OCI-LY3 (cell line): ENCODE measurements at regions not wholly inside any gene's neighbourhood (a gene's known extent, or its start where the extent isn't known, plus 50 kb on each side); places are given as distances from the start of the nearest gene placed in this dataset.

ENCODE experiments used
- H2AFZ ChIP-seq: fragments of 200-600, 300-600 bp; shearing (Covaris generic); 2 replicates; pipeline ENCODE4 v1.6.0; 2014; ENCODE audit warnings: antibody characterized with exemption, low read depth, low read length
- H3K27ac ChIP-seq: fragments of 200-600, 300-600 bp; sonication (generic); 2 replicates; pipeline ENCODE4 v1.5.1; 2014; ENCODE audit warnings: mild to moderate bottlenecking, low read length, moderate library complexity, mixed read lengths
- H3K27me3 ChIP-seq: fragments of 200-600, 300-600 bp; sonication (generic); 2 replicates; pipeline ENCODE4 v1.6.1; 2014; ENCODE audit warnings: low read depth, low read length, mixed read lengths
- H3K36me3 ChIP-seq: fragments of 200-600, 300-600 bp; sonication (generic); replicated peaks from 2 replicates; pipeline ENCODE3; 2014; ENCODE audit warnings: low read depth, low read length, mixed read lengths
- H3K4me1 ChIP-seq: fragments of 300-600, 200-600 bp; sonication (generic); 2 replicates; pipeline ENCODE4 v1.6.1; 2014; ENCODE audit warnings: low read length, mixed read lengths
- H3K4me2 ChIP-seq: fragments of 200-600, 300-600 bp; sonication (generic); 2 replicates; pipeline ENCODE4 v1.6.1; 2014; ENCODE audit warnings: low read length, mixed read lengths
- H3K4me3 ChIP-seq: fragments of 300-600, 200-600 bp; sonication (generic); 2 replicates; pipeline ENCODE4 v1.5.1; 2014; ENCODE audit warnings: antibody characterized with exemption, mild to moderate bottlenecking, low read length, moderate library complexity
- H3K79me2 ChIP-seq: fragments of 300-600, 200-600 bp; shearing (Covaris generic); 2 replicates; pipeline ENCODE4 v1.6.1; 2014; ENCODE audit warnings: mild to moderate bottlenecking, low read length, mixed read lengths
- H3K9ac ChIP-seq: fragments of 300-600, 200-600 bp; shearing (Covaris generic); 2 replicates; pipeline ENCODE4 v1.6.0; 2014; ENCODE audit warnings: mild to moderate bottlenecking, low read length, moderate library complexity
- H3K9me3 ChIP-seq: fragments of 200-600, 300-600 bp; shearing (Covaris generic); 2 replicates; pipeline ENCODE4 v1.6.1; 2014; ENCODE audit warnings: low read length, mixed read lengths; ENCODE audit not compliant: insufficient read depth
- H4K20me1 ChIP-seq: fragments of 200-600, 300-600 bp; sonication (generic); 2 replicates; pipeline ENCODE4 v1.6.1; 2016; ENCODE audit warnings: low read length, mixed read lengths; ENCODE audit not compliant: insufficient read depth
- CTCF ChIP-seq: fragments of 200-600, 300-600 bp; sonication (generic); IDR thresholded peaks from 2 replicates; pipeline ENCODE4 v1.5.1; 2014; ENCODE audit warnings: antibody characterized with exemption, low read length, low read depth
- EZH2phosphoT487 ChIP-seq: fragments of 200-600 bp; shearing (Covaris generic); IDR thresholded peaks from 2 replicates; pipeline ENCODE4 v1.6.1; 2018; ENCODE audit warnings: antibody characterized with exemption, mixed run types, low read depth

GRCh38 chr7:131234719-131235488, 92.8 kb upstream of the MKLN1 start:
- H3K36me3 ChIP-seq: no peaks in the 10 kb centered on the region
- H3K4me2 ChIP-seq: no peak overlapping the region
- H2AFZ ChIP-seq: 0 out of 2 replicates have a peak overlapping the region, but pooled peaks have one; percentile 36
- H3K4me3 ChIP-seq: no peak overlapping the region
- H3K4me1 ChIP-seq: peaks cover 9% of the 10 kb centered on the region
- no peak for TF ChIP-seq CTCF
- no peak for TF ChIP-seq EZH2phosphoT487
- H3K79me2 ChIP-seq: no peaks in the 10 kb centered on the region
- H3K9ac ChIP-seq: no peak overlapping the region
- no peak overlapping the region for H3K27ac ChIP-seq
- no peaks in the 10 kb centered on the region for H3K9me3 ChIP-seq
- no peaks in the 10 kb centered on the region for H4K20me1 ChIP-seq
- no peaks in the 10 kb centered on the region for H3K27me3 ChIP-seq

- Histone ChIP-seq H3K27ac (no peak overlapping the region), H4K20me1 (no peaks in the 10 kb centered on the region), H3K4me2 (no peak overlapping the region), H3K4me1 (peaks cover 9% of the 10 kb centered on the region), H2AFZ (no peak overlapping the region), H3K79me2 (no peaks in the 10 kb centered on the region), H3K9ac (no peak overlapping the region), H3K27me3 (no peaks in the 10 kb centered on the region), H3K9me3 (no peaks in the 10 kb centered on the region), H3K4me3 (no peak overlapping the region), H3K36me3 (no peaks in the 10 kb centered on the region)
- no peak for TF ChIP-seq CTCF
- TF ChIP-seq EZH2phosphoT487: no peak
These were observed 92.0 kb upstream of the MKLN1 start for GRCh38 chr7:131235489-131236317.

- H3K4me1 ChIP-seq: peaks cover 7% of the 10 kb centered on the region
- no peak for TF ChIP-seq CTCF
- no peak for TF ChIP-seq EZH2phosphoT487
- H3K9ac ChIP-seq: no peak overlapping the region
- no peak overlapping the region for H2AFZ ChIP-seq
- H3K79me2 ChIP-seq: no peaks in the 10 kb centered on the region
- no peaks in the 10 kb centered on the region for H4K20me1 ChIP-seq
- H3K27me3 ChIP-seq: no peaks in the 10 kb centered on the region
- H3K27ac ChIP-seq: no peak overlapping the region
- H3K36me3 ChIP-seq: no peaks in the 10 kb centered on the region
- no peak overlapping the region for H3K4me3 ChIP-seq
- H3K4me2 ChIP-seq: no peak overlapping the region
- H3K9me3 ChIP-seq: no peaks in the 10 kb centered on the region
These were observed 91.4 kb upstream of the MKLN1 start for GRCh38 chr7:131236318-131236672.

GRCh38 chr7:131238347-131238931, 89.2 kb upstream of the MKLN1 start:
- no peaks in the 10 kb centered on the region for H3K36me3 ChIP-seq
- H3K79me2 ChIP-seq: no peaks in the 10 kb centered on the region
- H3K27me3 ChIP-seq: no peaks in the 10 kb centered on the region
- H3K27ac ChIP-seq: no peak overlapping the region
- no peak overlapping the region for H3K4me3 ChIP-seq
- no peak overlapping the region for H3K9ac ChIP-seq
- TF ChIP-seq CTCF: no peak
- no peak for TF ChIP-seq EZH2phosphoT487
- H4K20me1 ChIP-seq: no peaks in the 10 kb centered on the region
- no peak overlapping the region for H2AFZ ChIP-seq
- no peaks in the 10 kb centered on the region for H3K4me1 ChIP-seq
- no peaks in the 10 kb centered on the region for H3K9me3 ChIP-seq
- H3K4me2 ChIP-seq: no peak overlapping the region
